ENCODE measurements at regions not wholly inside any gene's neighbourhood (a gene's known extent, or its start where the extent isn't known, plus 50 kb on each side); places are given as distances from the start of the nearest gene placed in this dataset.

- Histone ChIP-seq H3K4me1 (no peaks in the 10 kb centered on the region), H3K9me3 (no peaks in the 10 kb centered on the region), H3K27me3 (no peaks in the 10 kb centered on the region), H3K27ac (no peak overlapping the region), H3K36me3 (no peaks in the 10 kb centered on the region), H3K4me3 (no peak overlapping the region)
- TF ChIP-seq, protein P1, sequence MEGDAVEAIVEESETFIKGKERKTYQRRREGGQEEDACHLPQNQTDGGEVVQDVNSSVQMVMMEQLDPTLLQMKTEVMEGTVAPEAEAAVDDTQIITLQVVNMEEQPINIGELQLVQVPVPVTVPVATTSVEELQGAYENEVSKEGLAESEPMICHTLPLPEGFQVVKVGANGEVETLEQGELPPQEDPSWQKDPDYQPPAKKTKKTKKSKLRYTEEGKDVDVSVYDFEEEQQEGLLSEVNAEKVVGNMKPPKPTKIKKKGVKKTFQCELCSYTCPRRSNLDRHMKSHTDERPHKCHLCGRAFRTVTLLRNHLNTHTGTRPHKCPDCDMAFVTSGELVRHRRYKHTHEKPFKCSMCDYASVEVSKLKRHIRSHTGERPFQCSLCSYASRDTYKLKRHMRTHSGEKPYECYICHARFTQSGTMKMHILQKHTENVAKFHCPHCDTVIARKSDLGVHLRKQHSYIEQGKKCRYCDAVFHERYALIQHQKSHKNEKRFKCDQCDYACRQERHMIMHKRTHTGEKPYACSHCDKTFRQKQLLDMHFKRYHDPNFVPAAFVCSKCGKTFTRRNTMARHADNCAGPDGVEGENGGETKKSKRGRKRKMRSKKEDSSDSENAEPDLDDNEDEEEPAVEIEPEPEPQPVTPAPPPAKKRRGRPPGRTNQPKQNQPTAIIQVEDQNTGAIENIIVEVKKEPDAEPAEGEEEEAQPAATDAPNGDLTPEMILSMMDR (IDR thresholded peaks at IDR 0.05): no peak
- DNase-seq (ENCODE audit: low spot score in 2 of 2): no peak
- intact Hi-C loops (cut with DNase I): no loop called here
Measured at GRCh38 chr2:9681427-9681817, 50.6 kb upstream of the YWHAQ start.

DNA sequence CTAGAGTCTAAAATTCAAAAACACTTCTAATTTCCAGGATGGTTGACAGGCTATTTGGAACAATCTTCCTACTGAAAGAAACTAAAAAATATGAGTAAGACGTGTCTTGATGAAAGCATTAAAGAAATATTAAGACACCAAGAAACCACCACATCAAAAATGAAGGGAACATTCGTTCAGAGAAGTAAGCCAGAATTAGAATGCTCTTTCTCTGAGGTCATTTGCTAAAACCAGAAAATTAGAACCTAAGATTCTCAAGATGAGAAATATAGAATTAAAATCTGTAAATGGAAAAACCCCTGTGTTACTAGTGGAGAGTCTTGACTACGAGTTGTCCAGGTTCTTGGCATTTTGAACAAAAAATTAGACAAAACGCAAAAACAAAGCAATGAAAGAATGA lies 54.8 kb upstream of the YWHAQ start:
- no peaks in the 10 kb centered on the region for H3K4me1 ChIP-seq
- H3K9me3 ChIP-seq: no peaks in the 10 kb centered on the region
- H3K27me3 ChIP-seq: no peaks in the 10 kb centered on the region
- no peak overlapping the region for H3K4me3 ChIP-seq
- TF ChIP-seq, protein P1 (IDR thresholded peaks at IDR 0.05): no peak
- no peak for DNase-seq (ENCODE audit: low spot score in 2 of 2)
- no peaks in the 10 kb centered on the region for H3K36me3 ChIP-seq
- no peak overlapping the region for H3K27ac ChIP-seq
- intact Hi-C loops (cut with DNase I): no loop called here

- no peak overlapping the region for H3K4me3 ChIP-seq
Measured at GRCh38 chr2:9686061-9686460, 55.3 kb upstream of the YWHAQ start.

DNA sequence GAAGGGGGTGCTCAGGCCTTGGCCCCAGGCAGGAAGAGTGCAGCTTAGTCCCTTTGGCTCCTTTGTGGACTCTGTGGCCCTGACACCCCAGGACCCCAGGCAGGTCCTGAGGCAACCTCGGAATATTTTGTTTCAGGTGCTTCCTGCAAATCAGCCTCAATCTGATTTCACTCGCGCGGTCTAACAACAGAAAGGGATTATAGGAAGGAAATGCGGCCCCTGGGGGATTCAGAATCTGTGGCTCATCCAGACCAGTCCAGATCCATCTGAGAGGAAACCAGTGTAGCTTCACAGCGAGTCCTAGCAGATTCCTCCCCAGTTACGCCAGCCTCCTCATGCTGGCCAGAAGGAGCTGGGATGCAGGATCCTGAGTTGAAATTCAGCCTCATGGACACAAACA lies 59.5 kb upstream of the YWHAQ start:
- intact Hi-C loops (cut with DNase I): loop anchor here (5.0 to 10.0 kb wide), 2 partner anchors 135 to 352 kb away; partner anchors contain the start of genes ADAM17 and KLF11
- H3K27ac ChIP-seq: no peak overlapping the region

More at GRCh38 chr2:9686061-9686460, 55.3 kb upstream of the YWHAQ start:
- TF ChIP-seq, protein P1 (IDR thresholded peaks at IDR 0.05): no peak
- no peak for DNase-seq (ENCODE audit: low spot score in 2 of 2)
- Histone ChIP-seq H3K9me3 (no peaks in the 10 kb centered on the region), H3K4me1 (no peaks in the 10 kb centered on the region), H3K27ac (no peak overlapping the region), H3K36me3 (no peaks in the 10 kb centered on the region), H3K27me3 (no peaks in the 10 kb centered on the region)
- intact Hi-C loops (cut with DNase I): no loop called here

GRCh38 chr2:9690716-9691498 lies 60.1 kb upstream of the YWHAQ start:
- no peak for DNase-seq (ENCODE audit: low spot score in 2 of 2)
- Histone ChIP-seq H3K27ac (no peak overlapping the region), H3K4me1 (peaks cover 4 to 14% of the 10 kb centered on the region in 2 donors), H3K36me3 (no peaks in the 10 kb centered on the region), H3K4me3 (no peak overlapping the region), H3K27me3 (no peaks in the 10 kb centered on the region), H3K9me3 (no peaks in the 10 kb centered on the region)
- intact Hi-C loops (cut with DNase I): loop anchor here (5.0 to 10.0 kb wide), 2 partner anchors 136 to 351 kb away; partner anchors contain the start of genes ADAM17 and KLF11
- TF ChIP-seq, protein P1 (IDR thresholded peaks at IDR 0.05): no peak

More for the DNA sequence above, 59.5 kb upstream of the YWHAQ start:
- Histone ChIP-seq H3K4me3 (no peak overlapping the region), H3K27me3 (no peaks in the 10 kb centered on the region), H3K4me1 (peaks cover 4 to 14% of the 10 kb centered on the region in 2 donors), H3K36me3 (no peaks in the 10 kb centered on the region), H3K9me3 (no peaks in the 10 kb centered on the region)
- no peak for DNase-seq (ENCODE audit: low spot score in 2 of 2)
- TF ChIP-seq, protein P1 (IDR thresholded peaks at IDR 0.05): no peak
